ENCODE measurements at regions not wholly inside any gene's neighbourhood (a gene's known extent, or its start where the extent isn't known, plus 50 kb on each side); places are given as distances from the start of the nearest gene placed in this dataset.

- no peak for TF ChIP-seq CTCF (IDR thresholded peaks at IDR 0.05)
- TF ChIP-seq EP300 (IDR thresholded peaks at IDR 0.05): no peak
- no peak for TF ChIP-seq POLR2A (IDR thresholded peaks at IDR 0.05)
Observed at GRCh38 chr3:86790884-86791549, 199.9 kb downstream of the VGLL3 start.
